ENCODE measurements at regions not wholly inside any gene's neighbourhood (a gene's known extent, or its start where the extent isn't known, plus 50 kb on each side); places are given as distances from the start of the nearest gene placed in this dataset.

- TF ChIP-seq, protein P1, sequence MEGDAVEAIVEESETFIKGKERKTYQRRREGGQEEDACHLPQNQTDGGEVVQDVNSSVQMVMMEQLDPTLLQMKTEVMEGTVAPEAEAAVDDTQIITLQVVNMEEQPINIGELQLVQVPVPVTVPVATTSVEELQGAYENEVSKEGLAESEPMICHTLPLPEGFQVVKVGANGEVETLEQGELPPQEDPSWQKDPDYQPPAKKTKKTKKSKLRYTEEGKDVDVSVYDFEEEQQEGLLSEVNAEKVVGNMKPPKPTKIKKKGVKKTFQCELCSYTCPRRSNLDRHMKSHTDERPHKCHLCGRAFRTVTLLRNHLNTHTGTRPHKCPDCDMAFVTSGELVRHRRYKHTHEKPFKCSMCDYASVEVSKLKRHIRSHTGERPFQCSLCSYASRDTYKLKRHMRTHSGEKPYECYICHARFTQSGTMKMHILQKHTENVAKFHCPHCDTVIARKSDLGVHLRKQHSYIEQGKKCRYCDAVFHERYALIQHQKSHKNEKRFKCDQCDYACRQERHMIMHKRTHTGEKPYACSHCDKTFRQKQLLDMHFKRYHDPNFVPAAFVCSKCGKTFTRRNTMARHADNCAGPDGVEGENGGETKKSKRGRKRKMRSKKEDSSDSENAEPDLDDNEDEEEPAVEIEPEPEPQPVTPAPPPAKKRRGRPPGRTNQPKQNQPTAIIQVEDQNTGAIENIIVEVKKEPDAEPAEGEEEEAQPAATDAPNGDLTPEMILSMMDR (IDR thresholded peaks at IDR 0.05), result no peak
- no peak for TF ChIP-seq POLR2AphosphoS5 (IDR thresholded peaks at IDR 0.05; ENCODE audit: insufficient read depth in 1 of 2, low read depth in 1 of 2)
- TF ChIP-seq POLR2A (IDR thresholded peaks at IDR 0.05), result no peak
These were observed 149.5 kb upstream of the THBS1 start for GRCh38 chr15:39431376-39431775.

Data from vagina (tissue), 2 donors.